HG03139 (cell line): ENCODE measurements at regions not wholly inside any gene's neighbourhood (a gene's known extent, or its start where the extent isn't known, plus 50 kb on each side); places are given as distances from the start of the nearest gene placed in this dataset.
"Not testable (repeated sequence)": the region's sequence is repeated elsewhere in the genome, so short reads cannot be mapped to it uniquely, and the experiment has no call there.

Experiments
- ATAC-seq: cut with Tn5 transposase; IDR thresholded peaks from one replicate; pipeline ENCODE4 v1.9.1; 2021; ENCODE audit not compliant: unreplicated experiment

GRCh38 chr6:66396549-66396948 is 689.5 kb upstream of the EYS start:
- ATAC-seq, result no peak

GRCh38 chr6:66396145-66396544 is 689.1 kb upstream of the EYS start:
- no peak for ATAC-seq

GRCh38 chr6:66390393-66390792 is 683.4 kb upstream of the EYS start:
- no peak for ATAC-seq

- ATAC-seq, result no peak
These were observed 669.0 kb upstream of the EYS start for GRCh38 chr6:66376001-66376400.

- ATAC-seq, result no peak
These were observed 662.4 kb upstream of the EYS start for GRCh38 chr6:66369407-66369806.

- no peak for ATAC-seq
These were observed 655.9 kb upstream of the EYS start for GRCh38 chr6:66362888-66363287.

- ATAC-seq, result no peak
These were observed 654.9 kb upstream of the EYS start for GRCh38 chr6:66361886-66362285.

- ATAC-seq, result no peak
These were observed 650.8 kb upstream of the EYS start for GRCh38 chr6:66357781-66358180.

- ATAC-seq, result no peak
These were observed 648.4 kb upstream of the EYS start for GRCh38 chr6:66355471-66355870.

GRCh38 chr6:66344796-66345195 is 637.8 kb upstream of the EYS start:
- ATAC-seq, result no peak

GRCh38 chr6:66340736-66341135 is 633.7 kb upstream of the EYS start:
- ATAC-seq, result no peak

- ATAC-seq, result no peak
These were observed 629.1 kb upstream of the EYS start for GRCh38 chr6:66336176-66336575.

GRCh38 chr6:66328200-66328599 is 621.2 kb upstream of the EYS start:
- no peak for ATAC-seq

- no peak for ATAC-seq
These were observed 619.2 kb upstream of the EYS start for GRCh38 chr6:66326228-66326627.

GRCh38 chr6:66321017-66321416 is 614.0 kb upstream of the EYS start:
- no peak for ATAC-seq

GRCh38 chr6:66307490-66307889 is 600.5 kb upstream of the EYS start:
- no peak for ATAC-seq

GRCh38 chr6:66291905-66292304 is 584.9 kb upstream of the EYS start:
- ATAC-seq, result no peak

- no peak for ATAC-seq
These were observed 582.9 kb upstream of the EYS start for GRCh38 chr6:66289889-66290288.

GRCh38 chr6:66278115-66278514 is 571.1 kb upstream of the EYS start:
- ATAC-seq, result no peak

- no peak for ATAC-seq
These were observed 570.4 kb upstream of the EYS start for GRCh38 chr6:66277400-66277799.

- no peak for ATAC-seq
These were observed 558.7 kb upstream of the EYS start for GRCh38 chr6:66265737-66266136.

- no peak for ATAC-seq
These were observed 557.4 kb upstream of the EYS start for GRCh38 chr6:66264376-66264775.

GRCh38 chr6:66258731-66259487 is 551.9 kb upstream of the EYS start:
- ATAC-seq, result not testable (repeated sequence)
